ENCODE measurements at regions not wholly inside any gene's neighbourhood (a gene's known extent, or its start where the extent isn't known, plus 50 kb on each side); places are given as distances from the start of the nearest gene placed in this dataset.

DNA sequence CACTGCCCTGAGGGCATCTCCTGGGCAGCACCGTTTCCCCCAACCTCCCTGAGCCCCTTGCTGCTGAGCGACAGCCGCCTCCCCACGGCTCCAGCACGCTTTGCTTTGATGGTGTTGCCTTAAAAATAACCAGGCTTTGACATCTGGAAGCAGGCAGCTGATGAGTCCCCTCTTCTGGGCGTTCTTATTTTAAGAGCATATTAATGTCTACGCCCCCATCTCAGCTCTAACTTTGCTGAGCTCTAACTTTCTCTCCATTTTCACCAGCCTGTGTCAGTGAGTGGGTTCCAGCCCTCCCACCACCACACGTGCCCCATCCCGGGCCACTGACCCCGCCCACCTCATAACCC is 70.2 kb downstream of the ADRA2C start:
- H3K9ac ChIP-seq (ENCODE audit: low read length): no peak overlapping the region

DNA sequence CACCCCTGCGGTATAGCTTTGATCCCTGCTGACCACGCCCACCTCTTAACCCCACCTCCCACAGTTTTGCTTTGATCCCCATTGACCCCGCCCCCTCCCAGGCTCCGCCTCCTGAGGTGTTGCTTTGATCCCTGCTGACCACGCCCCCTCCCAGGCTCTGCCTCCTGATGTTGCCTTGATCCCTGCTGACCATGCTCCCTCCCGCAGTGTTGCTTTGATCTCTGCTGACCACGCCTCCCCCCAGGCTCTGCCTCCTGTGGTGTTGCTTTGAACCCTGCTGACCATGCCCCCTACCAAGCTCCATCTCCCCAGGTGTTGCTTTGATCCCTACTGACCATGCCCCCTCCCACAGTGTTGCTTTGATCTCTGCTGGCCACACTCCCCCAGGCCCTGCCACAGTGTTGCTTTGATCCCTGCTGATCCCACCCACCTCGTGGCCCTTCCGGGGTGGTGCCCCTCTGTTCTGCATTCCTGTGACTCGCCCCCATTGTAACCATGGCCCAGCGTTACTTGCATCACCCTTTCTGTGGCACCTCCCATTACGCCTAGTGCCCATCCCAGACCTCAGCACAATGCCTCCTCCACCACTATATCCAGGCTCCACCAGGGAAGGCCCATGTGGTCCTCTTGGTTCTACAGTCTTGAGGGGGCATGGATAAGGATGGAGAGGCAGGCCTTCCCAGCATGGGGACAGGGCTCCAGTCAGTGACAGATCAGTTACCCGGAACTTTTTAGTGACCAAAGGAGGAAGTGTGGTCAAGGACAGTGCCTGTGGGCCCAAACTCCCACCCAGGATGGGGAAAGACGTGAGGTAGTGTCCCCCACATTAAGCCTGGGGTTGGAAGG is 70.8 kb downstream of the ADRA2C start:
- H3K27me3 ChIP-seq (ENCODE audit: low read length): no peaks in the 10 kb centered on the region
- DNase-seq: peak; percentile 75

More for the DNA sequence above, 70.2 kb downstream of the ADRA2C start:
- Histone ChIP-seq H3K9me2 (replicated peaks; ENCODE audit: insufficient read depth, low read length) (no peaks in the 10 kb centered on the region), H3K27me3 (ENCODE audit: low read length) (no peaks in the 10 kb centered on the region), H3K4me2 (ENCODE audit: low read depth, low read length, poor library complexity, severe bottlenecking) (no peak overlapping the region), H3K36me3 (ENCODE audit: insufficient read depth, low read length) (no peaks in the 10 kb centered on the region), H3K9me3 (ENCODE audit: low read length) (no peaks in the 10 kb centered on the region), H2AFZ (ENCODE audit: low read length) (no peak overlapping the region), H3K4me3 (ENCODE audit: low read length) (no peak overlapping the region), H3K79me2 (ENCODE audit: low read length) (no peaks in the 10 kb centered on the region), H3K4me1 (ENCODE audit: low read length) (no peaks in the 10 kb centered on the region), H3K27ac (ENCODE audit: low read length) (no peak overlapping the region), H4K20me1 (ENCODE audit: insufficient read depth, low read depth, low read length) (no peaks in the 10 kb centered on the region)
- DNase-seq: no peak

GRCh38 chr4:3838437-3839380 is 72.5 kb downstream of the ADRA2C start:
- H3K4me3 ChIP-seq (ENCODE audit: low read length): no peak overlapping the region
- no peaks in the 10 kb centered on the region for H3K79me2 ChIP-seq (ENCODE audit: low read length)
- no peaks in the 10 kb centered on the region for H3K4me1 ChIP-seq (ENCODE audit: low read length)
- H2AFZ ChIP-seq (ENCODE audit: low read length): no peak overlapping the region
- H4K20me1 ChIP-seq (ENCODE audit: insufficient read depth, low read depth, low read length): no peaks in the 10 kb centered on the region
- no peaks in the 10 kb centered on the region for H3K27me3 ChIP-seq (ENCODE audit: low read length)
- no peaks in the 10 kb centered on the region for H3K9me3 ChIP-seq (ENCODE audit: low read length)
- DNase-seq: no peak
- no peak overlapping the region for H3K9ac ChIP-seq (ENCODE audit: low read length)
- no peaks in the 10 kb centered on the region for H3K36me3 ChIP-seq (ENCODE audit: insufficient read depth, low read length)
- no peak overlapping the region for H3K27ac ChIP-seq (ENCODE audit: low read length)
- H3K9me2 ChIP-seq (replicated peaks; ENCODE audit: insufficient read depth, low read length): no peaks in the 10 kb centered on the region
- H3K4me2 ChIP-seq (ENCODE audit: low read depth, low read length, poor library complexity, severe bottlenecking): no peak overlapping the region

More for the DNA sequence above, 70.8 kb downstream of the ADRA2C start:
- H2AFZ ChIP-seq (ENCODE audit: low read length): no peak overlapping the region
- no peaks in the 10 kb centered on the region for H4K20me1 ChIP-seq (ENCODE audit: insufficient read depth, low read depth, low read length)
- no peak overlapping the region for H3K4me2 ChIP-seq (ENCODE audit: low read depth, low read length, poor library complexity, severe bottlenecking)
- no peak overlapping the region for H3K9ac ChIP-seq (ENCODE audit: low read length)
- H3K27ac ChIP-seq (ENCODE audit: low read length): no peak overlapping the region
- H3K36me3 ChIP-seq (ENCODE audit: insufficient read depth, low read length): no peaks in the 10 kb centered on the region
- H3K79me2 ChIP-seq (ENCODE audit: low read length): no peaks in the 10 kb centered on the region
- H3K4me1 ChIP-seq (ENCODE audit: low read length): no peaks in the 10 kb centered on the region
- H3K9me2 ChIP-seq (replicated peaks; ENCODE audit: insufficient read depth, low read length): no peaks in the 10 kb centered on the region
- no peak overlapping the region for H3K4me3 ChIP-seq (ENCODE audit: low read length)
- H3K9me3 ChIP-seq (ENCODE audit: low read length): no peaks in the 10 kb centered on the region

- Histone ChIP-seq H3K9ac (ENCODE audit: low read length) (no peak overlapping the region), H3K4me2 (ENCODE audit: low read depth, low read length, poor library complexity, severe bottlenecking) (no peak overlapping the region)
Observed at GRCh38 chr4:3845094-3845743, 79.0 kb downstream of the ADRA2C start.

DNA sequence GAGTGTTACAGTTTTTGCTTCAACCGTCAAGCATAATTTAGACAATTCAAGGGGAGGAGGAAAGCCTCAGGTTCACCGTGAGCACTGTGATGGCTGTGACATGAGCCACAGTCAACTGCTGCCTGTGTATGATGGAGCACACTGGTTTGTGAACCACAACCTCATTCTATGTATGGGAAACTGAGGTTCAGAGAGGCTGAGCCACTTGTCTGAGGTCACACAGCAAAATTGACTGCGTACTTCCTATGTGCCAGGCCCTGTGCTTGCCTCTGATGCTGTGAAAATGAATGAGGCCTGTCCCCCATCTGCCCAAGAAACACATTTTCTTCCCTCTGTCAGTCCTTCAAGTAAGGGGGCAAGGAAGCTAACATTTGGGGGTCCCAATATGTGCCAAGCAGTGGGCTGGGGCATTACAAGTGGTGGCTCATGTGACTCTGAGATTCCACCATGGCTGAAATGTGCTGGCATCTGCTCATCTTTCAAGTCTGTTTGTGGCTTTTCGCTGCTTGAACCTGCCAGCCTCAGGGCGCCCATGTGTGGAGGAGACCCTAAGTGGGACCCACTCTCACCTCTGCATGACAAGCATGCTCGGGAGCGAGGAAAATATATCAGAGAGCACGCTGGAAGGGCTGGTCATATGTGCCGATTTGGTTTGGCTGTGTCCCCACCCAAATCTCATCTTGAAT is 79.7 kb downstream of the ADRA2C start:
- Histone ChIP-seq H3K27me3 (ENCODE audit: low read length) (no peaks in the 10 kb centered on the region), H3K4me1 (ENCODE audit: low read length) (peaks cover under 1% of the 10 kb centered on the region; the same call in 1 of the 2 replicates), H3K79me2 (ENCODE audit: low read length) (no peaks in the 10 kb centered on the region), H3K4me3 (ENCODE audit: low read length) (no peak overlapping the region), H4K20me1 (ENCODE audit: insufficient read depth, low read depth, low read length) (no peaks in the 10 kb centered on the region), H3K9me2 (replicated peaks; ENCODE audit: insufficient read depth, low read length) (no peaks in the 10 kb centered on the region), H3K27ac (ENCODE audit: low read length) (no peak overlapping the region), H3K4me2 (ENCODE audit: low read depth, low read length, poor library complexity, severe bottlenecking) (no peak overlapping the region), H2AFZ (ENCODE audit: low read length) (no peak overlapping the region), H3K9ac (ENCODE audit: low read length) (no peak overlapping the region), H3K9me3 (ENCODE audit: low read length) (0 out of 2 replicates have a peak, but pooled peaks cover 3% of the 10 kb centered on the region), H3K36me3 (ENCODE audit: insufficient read depth, low read length) (no peaks in the 10 kb centered on the region)
- DNase-seq: no peak

More at GRCh38 chr4:3845094-3845743, 79.0 kb downstream of the ADRA2C start:
- Histone ChIP-seq H2AFZ (ENCODE audit: low read length) (no peak overlapping the region), H3K4me1 (ENCODE audit: low read length) (no peaks in the 10 kb centered on the region), H3K27me3 (ENCODE audit: low read length) (no peaks in the 10 kb centered on the region), H3K79me2 (ENCODE audit: low read length) (no peaks in the 10 kb centered on the region), H3K27ac (ENCODE audit: low read length) (no peak overlapping the region), H3K4me3 (ENCODE audit: low read length) (no peak overlapping the region), H3K9me2 (replicated peaks; ENCODE audit: insufficient read depth, low read length) (no peaks in the 10 kb centered on the region), H3K9me3 (ENCODE audit: low read length) (0 out of 2 replicates have a peak, but pooled peaks cover 2% of the 10 kb centered on the region), H4K20me1 (ENCODE audit: insufficient read depth, low read depth, low read length) (no peaks in the 10 kb centered on the region), H3K36me3 (ENCODE audit: insufficient read depth, low read length) (no peaks in the 10 kb centered on the region)
- no peak for DNase-seq

GRCh38 chr4:3847211-3847940 is 81.2 kb downstream of the ADRA2C start:
- no peak for DNase-seq
- Histone ChIP-seq H3K27me3 (ENCODE audit: low read length) (no peaks in the 10 kb centered on the region), H3K4me2 (ENCODE audit: low read depth, low read length, poor library complexity, severe bottlenecking) (no peak overlapping the region), H3K9me2 (replicated peaks; ENCODE audit: insufficient read depth, low read length) (no peaks in the 10 kb centered on the region), H3K9ac (ENCODE audit: low read length) (no peak overlapping the region), H3K4me3 (ENCODE audit: low read length) (no peak overlapping the region), H3K27ac (ENCODE audit: low read length) (no peak overlapping the region), H3K4me1 (ENCODE audit: low read length) (peaks cover 9% of the 10 kb centered on the region), H3K79me2 (ENCODE audit: low read length) (no peaks in the 10 kb centered on the region), H4K20me1 (ENCODE audit: insufficient read depth, low read depth, low read length) (no peaks in the 10 kb centered on the region), H2AFZ (ENCODE audit: low read length) (no peak overlapping the region), H3K9me3 (ENCODE audit: low read length) (0 out of 2 replicates have a peak, but pooled peaks cover 3% of the 10 kb centered on the region), H3K36me3 (ENCODE audit: insufficient read depth, low read length) (no peaks in the 10 kb centered on the region)

- DNase-seq: no peak
- Histone ChIP-seq H3K36me3 (ENCODE audit: insufficient read depth, low read length) (no peaks in the 10 kb centered on the region), H3K4me3 (ENCODE audit: low read length) (no peak overlapping the region), H3K4me2 (ENCODE audit: low read depth, low read length, poor library complexity, severe bottlenecking) (no peak overlapping the region), H3K4me1 (ENCODE audit: low read length) (peaks cover 9% of the 10 kb centered on the region), H4K20me1 (ENCODE audit: insufficient read depth, low read depth, low read length) (no peaks in the 10 kb centered on the region), H2AFZ (ENCODE audit: low read length) (no peak overlapping the region), H3K79me2 (ENCODE audit: low read length) (no peaks in the 10 kb centered on the region), H3K9me2 (replicated peaks; ENCODE audit: insufficient read depth, low read length) (no peaks in the 10 kb centered on the region), H3K9ac (ENCODE audit: low read length) (no peak overlapping the region), H3K27ac (ENCODE audit: low read length) (no peak overlapping the region), H3K9me3 (ENCODE audit: low read length) (0 out of 2 replicates have a peak, but pooled peaks cover 3% of the 10 kb centered on the region), H3K27me3 (ENCODE audit: low read length) (no peaks in the 10 kb centered on the region)
Observed at GRCh38 chr4:3848323-3848722, 82.1 kb downstream of the ADRA2C start.

Measured in Karpas-422 (cell line).